ENCODE measurements at regions not wholly inside any gene's neighbourhood (a gene's known extent, or its start where the extent isn't known, plus 50 kb on each side); places are given as distances from the start of the nearest gene placed in this dataset.

- TF ChIP-seq MAFK (IDR thresholded peaks at IDR 0.05; ENCODE audit: low read depth, low read length) (no peak), TBP (IDR thresholded peaks at IDR 0.05; ENCODE audit: low read depth, low read length) (no peak), BCL11A (IDR thresholded peaks at IDR 0.05; ENCODE audit: low read depth in 2 of 2, low read length in 2 of 2) (no peak)
Observed at GRCh38 chr4:64495946-64496345, 86.7 kb upstream of the TECRL start (continued).
